SKM-1 (cell line): ENCODE measurements at regions not wholly inside any gene's neighbourhood (a gene's known extent, or its start where the extent isn't known, plus 50 kb on each side); places are given as distances from the start of the nearest gene placed in this dataset.
A peak's percentile ranks its signal among the peaks of the same experiment; 100 is the strongest.

Experiments used
- DNase-seq: peaks from one replicate; lab custom pipeline; 2025; ENCODE audit not compliant: unreplicated experiment; lab: John Stamatoyannopoulos, UW

- DNase-seq: no peak
Measured at GRCh38 chrX:45758738-45759397, 558.2 kb upstream of the DIPK2B start.

GRCh38 chrX:45758319-45758718 is 557.6 kb upstream of the DIPK2B start:
- DNase-seq: peak; percentile 37

- DNase-seq: no peak
Measured at GRCh38 chrX:45757272-45757671, 556.6 kb upstream of the DIPK2B start.

- DNase-seq: no peak
Measured at GRCh38 chrX:45756557-45756956, 555.9 kb upstream of the DIPK2B start.

GRCh38 chrX:45755703-45756102 is 555.0 kb upstream of the DIPK2B start:
- no peak for DNase-seq

- no peak for DNase-seq
Measured at GRCh38 chrX:45751156-45751555, 550.5 kb upstream of the DIPK2B start.

GRCh38 chrX:45750639-45751038 is 550.0 kb upstream of the DIPK2B start:
- no peak for DNase-seq

- no peak for DNase-seq
Measured at GRCh38 chrX:45749375-45749774, 548.7 kb upstream of the DIPK2B start.

- no peak for DNase-seq
Measured at GRCh38 chrX:45748369-45748774, 547.7 kb upstream of the DIPK2B start.

- no peak for DNase-seq
Measured at GRCh38 chrX:45747905-45748304, 547.2 kb upstream of the DIPK2B start.

GRCh38 chrX:45745479-45745878 is 544.8 kb upstream of the DIPK2B start:
- no peak for DNase-seq

- no peak for DNase-seq
Measured at GRCh38 chrX:45743906-45744625, 543.4 kb upstream of the DIPK2B start.

- DNase-seq: no peak
Measured at GRCh38 chrX:45743081-45743533, 542.4 kb upstream of the DIPK2B start.

GRCh38 chrX:45740291-45740690 is 539.6 kb upstream of the DIPK2B start:
- no peak for DNase-seq

- DNase-seq: no peak
Measured at GRCh38 chrX:45735571-45735970, 534.9 kb upstream of the DIPK2B start.

- DNase-seq: no peak
Measured at GRCh38 chrX:45731448-45731847, 530.8 kb upstream of the DIPK2B start.

GRCh38 chrX:45727761-45728160 is 527.1 kb upstream of the DIPK2B start:
- no peak for DNase-seq

GRCh38 chrX:45722471-45722870 is 521.8 kb upstream of the DIPK2B start:
- no peak for DNase-seq

GRCh38 chrX:45719751-45720501 is 519.2 kb upstream of the DIPK2B start:
- DNase-seq: no peak

GRCh38 chrX:45718676-45719075 is 518.0 kb upstream of the DIPK2B start:
- DNase-seq: no peak

GRCh38 chrX:45716750-45717149 is 516.1 kb upstream of the DIPK2B start:
- DNase-seq: no peak

GRCh38 chrX:45715748-45716147 is 515.1 kb upstream of the DIPK2B start:
- no peak for DNase-seq
